D341Med (cell line): ENCODE measurements at regions not wholly inside any gene's neighbourhood (a gene's known extent, or its start where the extent isn't known, plus 50 kb on each side); places are given as distances from the start of the nearest gene placed in this dataset.
"Not testable (repeated sequence)": the region's sequence is repeated elsewhere in the genome, so short reads cannot be mapped to it uniquely, and the experiment has no call there.

Source experiments
- DNase-seq: peaks from one replicate; pipeline ENCODE4 v3.0.0; 2012; ENCODE audit warnings: low spot score

DNA sequence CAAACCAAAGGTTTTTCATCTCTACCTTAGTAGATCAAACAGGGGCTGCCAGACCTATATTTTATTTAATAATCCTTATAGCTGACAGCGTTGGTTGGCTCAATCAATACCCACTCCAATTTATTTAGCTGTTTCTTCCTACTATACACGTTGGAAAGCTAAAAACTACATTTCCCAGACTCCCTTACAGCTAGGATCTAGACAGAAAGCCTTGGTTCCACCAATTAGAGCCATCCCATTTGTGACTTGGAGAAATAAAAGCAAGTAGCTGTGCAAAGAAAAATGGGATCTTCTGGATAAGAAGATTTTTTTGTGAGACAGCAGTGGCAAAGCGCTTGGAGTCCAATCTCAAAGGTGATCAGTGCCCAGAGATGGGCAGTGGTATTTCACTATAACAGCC is 331.3 kb upstream of the MEIS1 start:
- DNase-seq = no peak

DNA sequence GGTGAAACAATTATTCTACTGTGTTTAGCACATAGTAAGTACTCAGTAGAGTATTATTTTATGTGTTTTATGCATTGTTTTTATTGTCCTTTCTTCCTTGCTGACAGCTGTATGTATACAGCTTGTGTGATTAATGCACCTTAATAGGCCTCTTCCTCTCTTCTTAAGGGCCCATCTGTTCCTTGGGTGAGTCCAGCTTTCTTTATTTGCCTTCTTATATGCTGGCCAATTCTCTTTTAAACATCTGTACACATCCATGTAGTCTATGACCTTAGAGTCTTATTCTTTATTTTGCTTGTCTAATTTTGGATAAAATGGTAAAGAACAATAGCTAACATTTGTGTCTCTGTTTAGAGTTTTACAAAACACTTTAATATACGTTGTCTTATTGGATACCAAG is 333.7 kb upstream of the MEIS1 start:
- no peak for DNase-seq

DNA sequence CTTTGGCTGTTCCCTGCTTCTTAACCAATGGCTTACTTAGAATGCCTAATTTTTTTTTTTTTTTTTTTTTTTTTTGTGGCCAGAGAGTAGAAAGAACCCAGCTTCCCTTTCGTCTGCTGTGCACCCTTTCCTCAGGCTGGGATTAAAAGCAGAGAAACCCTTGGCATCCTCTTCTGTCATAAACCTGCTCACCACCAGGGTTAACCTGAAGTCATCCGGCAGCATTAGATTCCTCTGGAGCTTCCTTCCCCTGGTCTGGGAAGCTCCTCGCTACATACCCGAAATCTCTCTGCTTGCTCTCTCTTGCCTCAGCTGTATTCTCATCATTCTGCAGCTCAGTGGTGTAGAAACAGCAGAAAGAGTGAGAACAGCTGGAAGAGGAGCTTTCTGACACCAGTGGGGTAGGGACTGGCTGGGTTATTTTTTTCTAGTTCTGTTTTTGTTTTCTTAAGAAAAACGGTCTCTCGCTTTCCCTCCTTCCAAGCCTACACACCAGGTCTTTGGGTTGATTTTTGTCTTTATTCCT is 339.0 kb upstream of the MEIS1 start:
- DNase-seq = no peak

DNA sequence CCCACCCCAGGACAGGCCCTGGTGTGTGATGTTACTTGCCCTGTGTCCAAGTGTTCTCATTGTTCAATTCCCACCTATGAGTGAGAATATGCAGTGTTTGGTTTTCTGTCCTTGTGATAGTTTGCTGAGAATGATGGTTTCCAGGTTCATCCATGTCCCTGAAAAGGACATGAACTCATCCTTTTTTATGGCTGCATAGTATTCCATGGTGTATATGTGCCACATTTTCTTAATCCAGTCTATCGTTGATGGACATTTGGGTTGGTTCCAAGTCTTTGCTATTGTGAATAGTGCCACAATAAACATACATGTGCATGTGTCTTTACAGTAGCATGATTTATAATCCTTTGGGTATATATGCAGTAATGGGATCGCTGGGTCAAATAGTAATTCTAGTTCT is 340.2 kb upstream of the MEIS1 start:
- not testable (repeated sequence) for DNase-seq

DNA sequence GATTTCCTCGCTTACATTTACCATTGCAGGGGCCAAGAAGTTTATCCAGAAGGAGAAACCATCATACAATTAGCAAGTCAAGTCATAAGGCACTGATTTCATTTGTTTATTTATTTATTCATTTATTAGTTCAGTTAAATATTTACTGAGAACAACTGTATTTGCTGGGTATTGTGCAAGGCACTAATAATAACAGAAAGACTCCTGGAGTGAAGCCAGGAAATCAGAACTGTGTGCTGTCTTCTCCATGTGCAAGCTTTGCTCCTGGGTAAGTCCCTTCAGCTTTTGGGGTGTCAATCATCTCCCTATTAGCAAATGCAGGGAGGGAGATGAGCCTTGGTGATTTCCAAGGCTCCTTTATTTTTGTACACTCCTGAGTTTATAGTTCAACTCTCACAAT is 341.6 kb upstream of the MEIS1 start:
- DNase-seq = no peak

DNA sequence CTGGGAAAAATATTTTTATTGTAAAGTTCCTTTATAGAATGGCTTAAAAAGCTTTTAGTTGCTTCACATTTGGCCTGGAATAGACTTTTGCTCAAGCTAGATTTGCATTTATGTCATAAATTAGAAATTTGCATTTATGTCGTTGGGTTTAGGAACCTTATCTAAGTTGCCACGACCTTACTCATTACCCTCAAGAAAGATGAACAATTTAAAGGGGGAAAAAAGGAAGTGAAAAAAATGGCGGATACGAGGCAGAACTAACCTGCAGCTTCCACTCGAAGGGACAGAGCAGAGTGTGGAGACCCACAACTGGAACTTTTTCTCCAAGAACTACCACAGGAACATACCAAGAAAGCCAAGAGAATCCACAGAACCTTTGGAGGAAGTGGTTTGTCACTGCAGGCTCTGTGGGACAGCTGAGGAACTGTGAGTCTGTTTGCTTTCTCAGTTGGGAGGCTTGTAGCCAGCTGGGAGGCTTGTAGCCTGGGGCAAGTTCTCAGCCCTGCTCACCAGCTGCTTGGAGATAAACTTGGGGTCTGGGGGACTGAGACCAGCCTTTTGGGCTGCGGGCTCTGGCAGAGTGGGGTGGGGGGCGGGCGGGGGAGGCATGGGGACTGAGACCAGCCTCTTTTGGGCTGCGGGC is 349.9 kb upstream of the MEIS1 start:
- DNase-seq = no peak

DNA sequence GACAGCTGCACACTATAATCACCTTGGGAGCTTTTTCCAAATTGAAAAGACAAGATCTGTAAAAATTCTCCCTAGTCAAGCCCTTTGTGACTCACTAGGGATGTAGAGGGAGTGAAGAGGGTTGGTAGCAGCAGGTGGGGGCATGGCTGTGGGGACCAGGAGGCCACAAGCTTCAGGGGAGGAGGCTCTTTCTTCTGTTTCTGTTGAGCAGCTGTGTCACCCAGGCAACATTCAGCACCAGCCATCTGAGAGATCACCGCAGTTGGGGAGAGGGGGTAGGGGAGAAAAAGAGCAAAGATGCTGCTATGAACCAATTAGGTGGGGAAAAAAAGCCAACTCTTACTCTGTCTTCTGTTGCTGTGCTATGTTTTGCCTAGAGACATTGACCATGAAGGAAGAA is 352.3 kb upstream of the MEIS1 start:
- no peak for DNase-seq

DNA sequence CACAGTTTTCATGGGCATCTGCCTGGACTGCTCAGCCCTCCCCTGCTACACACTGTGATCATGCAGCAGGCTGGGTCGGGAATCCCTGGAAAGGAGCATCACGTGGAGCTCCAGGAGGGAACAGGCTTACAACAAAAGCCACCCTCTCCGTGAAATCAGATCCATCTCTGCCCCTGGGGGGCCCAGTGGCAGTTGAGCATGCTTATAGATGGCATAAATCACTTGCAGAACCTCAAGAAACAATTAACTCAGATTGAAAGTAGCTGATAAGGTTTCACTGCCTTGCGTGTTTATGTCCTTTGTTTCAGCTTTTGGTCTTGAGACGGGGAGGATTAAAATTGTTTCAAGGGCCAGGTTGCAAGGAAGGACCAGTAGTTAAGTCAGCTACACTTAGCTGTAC is 354.8 kb upstream of the MEIS1 start:
- no peak for DNase-seq

DNA sequence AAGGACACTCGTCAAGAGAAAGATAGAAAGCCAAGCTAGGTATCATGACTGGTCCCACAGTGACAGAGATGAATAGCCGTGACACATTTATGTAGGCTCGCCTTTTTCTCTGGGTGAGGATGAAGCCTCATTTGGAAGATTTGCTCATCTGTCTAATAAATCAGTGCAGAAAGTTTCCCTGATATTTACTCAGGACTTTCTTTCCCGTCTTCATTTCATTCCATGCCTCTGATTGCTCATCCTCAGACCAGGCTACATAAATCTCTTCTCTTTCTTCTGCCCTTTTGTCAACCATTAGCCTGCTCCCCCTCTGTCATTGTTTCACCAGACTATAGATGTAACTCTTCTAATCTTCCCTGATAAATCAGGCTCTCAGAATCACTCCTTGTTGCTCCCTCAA is 361.8 kb upstream of the MEIS1 start:
- no peak for DNase-seq

DNA sequence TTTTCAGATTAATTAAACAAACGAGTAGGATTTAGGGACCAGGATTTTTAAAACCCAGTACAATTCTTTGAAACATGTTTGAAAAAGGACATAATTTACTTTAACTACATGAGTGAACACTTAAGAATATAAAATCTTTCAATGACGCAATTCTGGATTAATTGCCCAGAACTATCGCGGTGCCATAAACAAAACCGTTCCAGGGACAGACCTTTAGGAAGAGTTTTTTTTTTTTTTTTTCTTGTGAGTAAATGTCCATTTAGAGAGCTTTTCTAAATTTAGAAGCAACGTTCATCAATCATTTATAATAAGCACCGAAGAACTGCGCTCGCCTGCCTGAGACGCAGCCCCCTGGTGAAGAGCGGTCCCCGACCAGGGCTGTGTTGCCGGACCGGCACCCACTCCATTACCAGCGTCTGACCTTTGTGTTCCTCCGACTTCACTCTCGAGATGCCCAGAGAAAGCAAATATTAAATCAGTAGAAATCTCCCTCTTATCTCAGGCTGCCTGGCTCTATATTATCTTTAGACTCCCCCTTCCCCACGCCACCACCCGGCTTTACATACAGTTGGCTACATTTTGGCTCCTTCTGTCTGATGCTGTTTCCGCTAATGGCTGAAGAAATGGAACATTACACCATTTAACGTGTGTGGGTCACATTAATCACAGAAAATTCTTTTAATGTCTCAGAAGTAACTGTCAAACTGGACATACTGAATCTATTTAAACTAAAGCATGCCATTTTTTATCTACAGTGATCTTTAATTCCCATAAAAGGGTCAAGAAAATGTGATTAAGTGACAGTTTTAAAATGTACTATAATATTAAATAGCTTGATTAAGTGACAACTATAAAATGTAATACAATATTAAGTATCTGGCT is 364.0 kb upstream of the MEIS1 start:
- no peak for DNase-seq

DNA sequence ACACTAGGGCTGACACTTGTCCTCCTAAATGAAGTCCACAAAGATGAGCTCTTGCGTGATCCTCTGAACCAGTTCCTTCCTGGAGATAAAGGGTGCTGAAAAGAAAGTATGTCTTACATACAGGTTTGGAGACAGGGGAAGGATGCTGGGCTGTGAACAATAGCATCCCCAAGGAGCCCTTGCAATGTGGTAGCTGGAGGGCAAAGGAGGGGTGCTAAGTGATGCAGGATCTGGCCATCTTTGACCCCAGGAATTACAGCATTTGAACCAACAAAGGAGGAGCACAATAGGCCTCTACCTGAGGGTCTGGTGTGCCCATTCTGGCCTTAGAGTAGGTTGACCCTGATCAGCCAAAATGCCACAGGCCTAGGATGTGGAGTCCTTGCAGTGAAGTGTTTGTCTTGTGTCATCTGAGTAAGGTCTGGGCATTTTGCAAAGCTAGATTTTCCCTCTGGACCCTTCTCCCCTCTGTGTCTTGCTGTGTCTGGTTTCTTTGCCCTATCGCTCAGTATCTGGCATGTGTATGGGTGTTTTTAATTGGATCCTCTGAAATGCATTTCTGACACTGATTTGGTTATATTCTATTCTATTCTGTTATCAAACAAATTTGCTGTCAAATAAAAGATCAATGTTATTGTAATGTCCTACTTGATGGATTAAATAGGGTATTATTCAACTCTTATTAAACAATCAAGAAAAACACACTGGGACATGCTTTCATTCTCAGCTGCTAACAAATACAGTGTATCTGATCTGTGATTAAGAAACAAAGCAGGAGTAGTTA is 364.8 kb upstream of the MEIS1 start:
- no peak for DNase-seq

DNA sequence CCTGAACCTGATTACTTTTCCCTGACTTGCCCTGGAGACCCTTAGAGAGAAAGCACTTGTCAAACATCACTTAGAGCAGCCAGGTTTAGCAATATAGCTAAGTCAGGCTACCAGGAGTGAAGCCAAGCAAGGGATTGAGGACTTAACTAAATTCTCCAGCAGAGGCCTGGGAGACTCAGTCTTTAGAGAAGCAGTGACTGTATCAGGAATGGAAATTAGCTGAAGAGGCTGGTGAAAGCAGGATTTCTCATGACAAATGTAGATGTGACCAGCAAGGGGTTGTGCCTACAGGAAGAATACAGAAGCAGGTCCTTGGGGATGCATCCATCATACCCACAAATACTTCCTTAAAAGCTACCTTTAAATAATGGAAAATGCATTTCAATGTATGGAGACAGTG is 368.9 kb upstream of the MEIS1 start:
- no peak for DNase-seq

DNA sequence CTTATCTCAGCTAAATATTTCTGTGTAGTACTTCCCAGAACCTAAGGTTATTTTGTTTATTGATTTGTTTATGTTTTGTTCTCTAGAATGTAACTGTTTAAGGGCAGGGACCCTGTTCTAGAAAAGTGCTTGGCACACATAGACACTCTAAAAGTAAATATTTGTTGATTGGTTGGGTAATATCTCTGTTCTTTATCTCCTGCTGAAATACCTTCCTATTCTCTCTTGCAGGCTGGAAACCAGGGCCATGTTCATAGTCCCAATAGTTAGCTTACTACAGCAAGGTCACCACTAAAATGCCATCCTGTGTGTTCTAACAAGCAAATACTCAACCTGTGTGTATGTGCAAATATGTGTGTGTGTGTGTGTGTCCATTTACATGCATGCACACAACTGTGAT is 375.6 kb upstream of the MEIS1 start:
- DNase-seq = no peak

DNA sequence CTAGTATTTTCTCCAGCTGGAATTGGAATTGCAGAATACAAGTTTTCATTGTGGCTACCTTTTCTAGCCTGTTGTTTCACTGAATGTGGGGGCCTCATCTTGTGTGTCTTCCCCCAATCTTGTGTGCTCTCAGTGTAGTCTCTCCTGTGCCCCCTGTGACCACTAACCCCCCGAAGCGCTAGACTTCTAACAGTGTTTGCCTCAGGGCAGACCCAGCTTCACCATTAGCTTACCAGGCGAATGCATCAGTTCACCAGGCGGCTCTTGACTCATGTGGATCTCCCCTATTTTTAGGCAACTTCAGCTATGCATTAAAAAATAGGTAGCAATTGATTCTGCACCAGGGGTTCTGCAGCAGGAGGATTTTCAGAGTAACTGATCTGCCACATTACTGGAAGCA is 376.2 kb upstream of the MEIS1 start:
- DNase-seq = no peak

DNA sequence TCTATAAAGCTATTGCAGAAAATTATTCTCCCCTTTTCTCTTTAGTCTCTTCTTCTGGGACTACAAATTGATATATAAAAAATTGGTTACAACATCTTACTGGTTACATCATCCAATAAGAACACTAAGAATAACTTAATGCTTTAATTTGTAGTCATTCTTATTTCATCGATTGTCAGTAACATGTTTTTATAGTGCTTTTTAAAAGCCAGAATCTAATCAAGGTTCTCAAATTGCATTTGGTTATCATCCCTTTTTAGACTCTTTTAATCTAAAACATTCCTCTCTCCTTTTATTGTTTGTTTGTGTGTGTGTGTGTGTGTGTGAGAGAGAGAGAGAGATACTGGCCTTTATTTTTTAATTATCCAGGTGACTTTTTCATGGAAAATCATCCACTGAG is 377.1 kb upstream of the MEIS1 start:
- no peak for DNase-seq

DNA sequence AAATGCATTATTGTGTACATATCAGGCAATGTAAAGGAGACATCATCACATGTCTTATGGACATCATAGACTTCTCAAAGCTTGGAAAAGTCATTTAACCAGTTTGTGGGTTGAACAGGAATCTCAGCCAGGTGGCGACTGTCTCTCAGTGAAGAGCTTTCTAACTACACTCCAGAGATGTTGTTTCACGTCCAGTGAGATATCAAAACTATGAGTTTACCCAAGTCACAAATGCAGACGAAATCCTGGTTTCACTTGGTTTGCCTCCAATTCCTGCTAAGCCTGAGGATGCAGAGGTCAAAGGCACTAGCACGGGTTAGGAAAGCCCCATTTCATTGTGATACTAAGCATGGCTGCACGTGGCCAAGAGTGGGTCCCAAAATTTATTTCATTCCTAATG is 384.5 kb upstream of the MEIS1 start:
- no peak for DNase-seq

DNA sequence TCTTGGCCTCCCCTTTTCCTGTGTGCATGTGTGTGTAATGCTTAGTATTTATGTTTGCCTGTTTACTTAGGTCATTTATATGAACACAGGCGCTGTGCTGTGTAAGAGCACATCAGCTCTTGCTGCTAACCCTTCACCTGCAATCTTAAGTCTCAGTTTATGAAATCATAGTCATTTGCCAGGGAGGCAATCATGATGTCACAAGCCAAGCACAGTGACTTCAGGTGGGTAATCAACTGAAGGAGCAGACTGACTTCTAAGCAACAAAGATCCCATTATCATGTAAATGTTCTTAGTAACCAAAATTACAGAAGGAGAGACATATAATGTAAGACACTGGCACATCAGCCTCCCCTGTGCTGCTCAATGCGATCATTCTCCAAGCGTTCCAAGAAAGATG is 386.3 kb upstream of the MEIS1 start:
- DNase-seq = no peak

DNA sequence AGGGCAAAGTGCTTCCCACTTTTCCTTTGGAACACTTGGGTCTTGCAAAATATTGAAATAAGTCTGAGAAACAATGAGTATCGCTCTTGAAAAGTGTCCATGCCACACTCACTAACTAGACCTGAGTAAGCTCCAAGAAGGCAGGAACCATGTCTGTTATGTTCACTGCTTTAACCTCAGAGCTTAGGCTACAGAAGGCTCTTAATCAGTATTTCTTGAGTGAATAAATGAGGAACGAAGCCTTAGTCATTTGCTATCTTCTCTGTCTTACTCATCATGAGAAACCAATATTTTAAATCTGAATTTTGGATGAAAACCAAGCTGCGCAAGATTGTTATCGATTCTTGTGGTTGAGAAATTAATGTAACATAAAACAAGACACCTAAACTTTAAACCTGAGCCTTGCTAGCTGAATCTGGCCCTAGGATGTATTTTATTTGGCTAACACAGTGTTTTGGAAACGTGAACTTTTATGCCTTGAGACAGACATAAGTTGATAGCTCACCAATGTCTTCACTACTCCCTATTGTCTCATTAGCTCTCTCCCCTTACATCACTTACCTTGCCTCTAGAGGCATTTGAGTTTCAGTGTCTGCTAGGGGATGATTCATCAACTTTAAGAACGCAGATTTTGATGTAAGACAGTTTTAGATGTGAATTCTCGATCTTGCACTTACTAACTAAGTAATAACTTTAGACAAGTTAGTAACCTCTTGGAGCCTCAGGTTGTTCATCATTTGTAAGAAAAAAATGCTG is 392.8 kb upstream of the MEIS1 start:
- DNase-seq = no peak

DNA sequence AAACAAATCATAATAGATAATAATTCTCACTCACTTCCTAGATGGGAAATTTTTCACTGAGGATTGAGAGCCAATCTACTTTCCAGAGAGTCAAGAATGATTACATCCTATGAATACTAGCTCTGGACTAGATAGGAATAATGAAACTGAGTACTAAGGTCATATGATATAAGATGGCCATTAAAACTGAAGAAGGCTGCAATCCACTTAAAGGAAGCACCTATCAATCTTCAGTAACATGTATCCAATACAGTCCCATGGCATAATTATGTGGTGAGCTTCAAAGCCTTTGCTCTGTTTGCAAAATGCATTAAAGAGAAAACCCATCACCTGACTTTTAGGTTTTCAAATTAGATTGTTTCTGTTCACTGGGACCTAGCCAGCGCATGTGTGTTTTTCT is 398.0 kb upstream of the MEIS1 start:
- DNase-seq = no peak

DNA sequence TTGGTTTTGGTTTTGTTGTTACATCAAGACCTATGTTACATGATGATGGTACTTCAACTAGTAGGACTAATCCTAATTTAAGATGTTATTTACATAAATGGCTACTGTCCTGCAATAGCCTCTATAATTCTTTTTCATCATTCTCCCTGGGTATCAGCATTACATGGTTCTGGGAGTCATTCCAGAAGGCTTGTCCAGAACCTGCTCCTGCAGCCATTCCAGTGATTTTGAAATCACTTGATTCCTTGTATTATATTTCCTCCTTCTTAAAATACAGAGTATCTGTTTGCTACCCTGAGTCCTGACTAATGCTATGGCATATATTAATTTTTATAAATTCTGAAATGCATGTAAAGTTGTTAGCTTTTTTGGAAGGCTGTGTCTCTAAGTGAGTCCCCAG is 400.5 kb upstream of the MEIS1 start:
- DNase-seq = no peak

DNA sequence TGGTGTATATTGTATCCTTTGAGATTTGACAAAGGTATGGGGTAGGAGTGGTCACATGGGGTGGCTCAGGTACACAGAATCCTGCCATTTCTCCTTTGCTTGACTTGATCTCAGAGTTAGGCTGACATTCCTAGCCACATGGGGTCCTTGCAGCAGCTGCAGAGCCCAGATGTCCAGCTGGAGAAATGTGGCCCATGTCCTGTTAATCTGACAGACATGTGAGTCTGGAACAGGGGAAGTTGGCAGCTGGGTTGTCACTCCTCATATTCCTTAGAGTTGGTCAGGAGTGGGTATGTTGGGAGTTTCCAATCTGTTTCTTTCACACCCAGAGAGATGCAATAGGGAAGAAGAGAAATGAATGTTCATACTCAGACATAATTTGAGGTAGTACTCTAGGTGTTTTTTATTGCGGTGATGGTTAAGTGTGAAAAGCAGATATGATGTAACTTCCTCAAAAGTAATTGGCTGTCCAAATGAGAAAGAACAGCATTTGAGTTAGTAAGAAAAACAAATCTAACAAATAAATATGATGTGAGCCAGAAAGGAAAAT is 402.6 kb upstream of the MEIS1 start:
- DNase-seq = no peak

DNA sequence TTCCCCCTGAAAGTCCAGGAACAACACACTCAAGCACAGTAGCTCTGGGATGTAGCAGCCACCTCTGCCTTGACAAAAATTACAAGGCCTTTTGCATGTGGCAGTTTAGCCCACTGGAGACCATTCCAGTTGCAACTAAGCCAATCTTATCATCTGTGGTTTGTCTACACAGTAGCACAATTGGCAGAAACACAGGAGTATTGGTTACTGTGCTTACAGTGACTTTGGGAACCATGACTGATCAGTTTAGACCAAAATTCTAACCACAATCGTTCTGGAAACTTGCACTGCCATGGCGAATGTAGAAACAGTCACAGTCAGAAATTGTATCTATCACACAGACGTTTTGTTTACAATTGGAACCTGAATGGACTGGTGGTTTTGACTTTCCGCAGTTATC is 403.7 kb upstream of the MEIS1 start:
- no peak for DNase-seq
